ENCODE measurements at regions not wholly inside any gene's neighbourhood (a gene's known extent, or its start where the extent isn't known, plus 50 kb on each side); places are given as distances from the start of the nearest gene placed in this dataset.

GRCh38 chr6:19410481-19410880 is 426.7 kb upstream of the ID4 start:
- peak; percentile 51 for DNase-seq

More at GRCh38 chr6:19410481-19410880, 426.7 kb upstream of the ID4 start:
- no peak overlapping the region for H4K5ac ChIP-seq (ENCODE audit: low read depth, low read length)
- no peak overlapping the region for H3K56ac ChIP-seq (ENCODE audit: extremely low read depth, insufficient read depth, low read length)
- no peak overlapping the region for H2BK15ac ChIP-seq (ENCODE audit: low read depth, low read length)
- H3K9me1 ChIP-seq (ENCODE audit: insufficient read depth, low read length) = no peaks in the 10 kb centered on the region
- no peaks in the 10 kb centered on the region for H3K27me3 ChIP-seq (ENCODE audit: control insufficient read depth, insufficient read depth, low read length)
- intact Hi-C loops (cut with micrococcal nuclease) = no loop called here
- H3K4ac ChIP-seq (ENCODE audit: low read depth, low read length) = no peak overlapping the region
- TF ChIP-seq NFE2L2 (IDR thresholded peaks at IDR 0.05; ENCODE audit: low read depth, low read length) (no peak), RCOR1 (IDR thresholded peaks at IDR 0.05; ENCODE audit: insufficient replicate concordance, low read length) (no peak), CHD1 (IDR thresholded peaks at IDR 0.05; ENCODE audit: low read depth, low read length) (no peak), CEBPB (IDR thresholded peaks at IDR 0.05; ENCODE audit: low read depth, low read length) (no peak), RFX5 (IDR thresholded peaks at IDR 0.05; ENCODE audit: low read depth, low read length) (no peak), USF2 (IDR thresholded peaks at IDR 0.05; ENCODE audit: low read depth, low read length) (no peak), RAD21 (IDR thresholded peaks at IDR 0.05; ENCODE audit: low read length) (no peak), ELK1 (IDR thresholded peaks at IDR 0.05; ENCODE audit: borderline replicate concordance, low read depth, low read length) (no peak), CTCF (conservative IDR thresholded peaks at IDR 0.05; ENCODE audit: low read depth, low read length) (no peak), MXI1 (IDR thresholded peaks at IDR 0.05; ENCODE audit: borderline replicate concordance, low read depth, low read length) (no peak), SMC3 (IDR thresholded peaks at IDR 0.05; ENCODE audit: low read depth, low read length) (no peak), FOS (IDR thresholded peaks at IDR 0.05; ENCODE audit: low read depth, low read length) (no peak), BHLHE40 (IDR thresholded peaks at IDR 0.05; ENCODE audit: low read depth, low read length) (no peak), MAFK (IDR thresholded peaks at IDR 0.05; ENCODE audit: low read depth, low read length) (no peak), POLR2A (IDR thresholded peaks at IDR 0.05; ENCODE audit: low read depth, low read length) (no peak), MAZ (IDR thresholded peaks at IDR 0.05; ENCODE audit: borderline replicate concordance, low read depth, low read length) (no peak)
- no TSS peak for BruUV-seq (replicated peaks)
- no peak overlapping the region for H3K23ac ChIP-seq (ENCODE audit: low read depth, low read length)
- peaks cover 2% of the 10 kb centered on the region; the same call in 1 of the 2 replicates for H3K9me3 ChIP-seq (ENCODE audit: control insufficient read depth, insufficient read depth, low read length)
- no peak overlapping the region for H4K91ac ChIP-seq (ENCODE audit: insufficient read depth, low read depth, low read length)
- H3K4me3 ChIP-seq (ENCODE audit: insufficient read depth, low read depth, low read length) = no peak overlapping the region
- POLR2A ChIA-PET (ENCODE audit: unreplicated experiment) = no interaction called here
- H2BK120ac ChIP-seq (ENCODE audit: low read depth, low read length) = no peak overlapping the region
- H3K79me1 ChIP-seq (ENCODE audit: low read depth in 1 of 2, low read length in 2 of 2) = no peaks in the 10 kb centered on the region
- no peak overlapping the region for H3K14ac ChIP-seq (replicated peaks; ENCODE audit: low read depth, low read length)
- no peak overlapping the region for H4K8ac ChIP-seq (ENCODE audit: low read depth in 2 of 2, low read length in 2 of 2)
- H3K36me3 ChIP-seq (ENCODE audit: control insufficient read depth, insufficient read depth, low read length) = no peaks in the 10 kb centered on the region
- no peaks in the 10 kb centered on the region for H3K4me1 ChIP-seq (ENCODE audit: control insufficient read depth, insufficient read depth, low read length)
- in situ Hi-C loops (cut with MboI; ENCODE audit: low sequenced_read_pairs) = no loop called here
- no peak overlapping the region for H3K27ac ChIP-seq (ENCODE audit: insufficient read depth, low read length)
- ATAC-seq (ENCODE audit: low read depth) = no peak; the same call in 1 of the 2 replicates
- no peak overlapping the region for H2AK9ac ChIP-seq (replicated peaks; ENCODE audit: low read depth, low read length, poor library complexity)
- no peaks in the 10 kb centered on the region for H4K20me1 ChIP-seq (ENCODE audit: insufficient read depth, low read length)
- H3K4me2 ChIP-seq (ENCODE audit: low read depth, low read length) = no peak overlapping the region
- H2BK5ac ChIP-seq (ENCODE audit: low read depth, low read length, poor library complexity, severe bottlenecking) = no peak overlapping the region
- H2AFZ ChIP-seq (replicated peaks; ENCODE audit: low read length, poor library complexity) = no peak overlapping the region
- no peak overlapping the region for H3K9ac ChIP-seq (ENCODE audit: low read depth, low read length)
- H2BK20ac ChIP-seq (ENCODE audit: low read depth, low read length) = no peak overlapping the region
- no peak overlapping the region for H2AK5ac ChIP-seq (ENCODE audit: low read depth, low read length)
- H3K18ac ChIP-seq (ENCODE audit: low read depth, low read length) = no peak overlapping the region
- CTCF ChIA-PET = no interaction called here
- dilution Hi-C loops (cut with HindIII; ENCODE audit: low sequenced_read_pairs, unreplicated experiment) = no loop called here

All from IMR-90 (cell line).